H9 (cell line): ENCODE measurements at regions not wholly inside any gene's neighbourhood (a gene's known extent, or its start where the extent isn't known, plus 50 kb on each side); places are given as distances from the start of the nearest gene placed in this dataset.

ENCODE experiments used
- DNase-seq: peaks from one replicate; pipeline ENCODE4 v3.0.0-alpha.2; 2017
- H2AFZ ChIP-seq: one replicate; pipeline ENCODE4 v1.6.1; 2013; ENCODE audit warnings: mild to moderate bottlenecking, low read length, control low read depth, moderate library complexity
- H2AK5ac ChIP-seq: 2 replicates; pipeline ENCODE4 v1.6.1; 2013; ENCODE audit warnings: low read length, control low read depth, mixed read lengths; ENCODE audit not compliant: insufficient read length
- H2BK120ac ChIP-seq: one replicate; pipeline ENCODE4 v1.6.1; 2013; ENCODE audit warnings: low read depth, mild to moderate bottlenecking, low read length, control low read depth, inconsistent platforms; ENCODE audit not compliant: poor library complexity, severe bottlenecking
- H2BK12ac ChIP-seq: 2 replicates; pipeline ENCODE4 v1.6.1; 2013; ENCODE audit warnings: low read length, control low read depth, mixed read lengths, low read depth; ENCODE audit not compliant: insufficient read length
- H2BK15ac ChIP-seq: 2 replicates; pipeline ENCODE4 v1.6.1; 2013; ENCODE audit warnings: low read depth, low read length, control low read depth
- H2BK20ac ChIP-seq: one replicate; pipeline ENCODE4 v1.6.1; 2013; ENCODE audit warnings: low read depth, mild to moderate bottlenecking, low read length, control low read depth, inconsistent platforms; ENCODE audit not compliant: poor library complexity, severe bottlenecking
- H2BK5ac ChIP-seq: 2 replicates; pipeline ENCODE4 v1.6.1; 2013; ENCODE audit warnings: low read length, control low read depth, mixed read lengths; ENCODE audit not compliant: insufficient read length
- H3K14ac ChIP-seq: 2 replicates; pipeline ENCODE4 v1.6.1; 2013; ENCODE audit warnings: low read length, control low read depth; ENCODE audit not compliant: insufficient read depth
- H3K18ac ChIP-seq: 2 replicates; pipeline ENCODE4 v1.6.1; 2013; ENCODE audit warnings: low read depth, mild to moderate bottlenecking, mixed read lengths, low read length, control low read depth; ENCODE audit not compliant: insufficient read length
- H3K23ac ChIP-seq: 2 replicates; pipeline ENCODE4 v1.6.1; 2013; ENCODE audit warnings: low read length, control low read depth, mixed read lengths, low read depth; ENCODE audit not compliant: insufficient read length
- H3K23me2 ChIP-seq: 2 replicates; pipeline ENCODE4 v1.6.1; 2013; ENCODE audit warnings: low read depth, mild to moderate bottlenecking, mixed read lengths, low read length, control low read depth; ENCODE audit not compliant: insufficient read length, poor library complexity, severe bottlenecking
- H3K27ac ChIP-seq: 2 replicates; pipeline ENCODE4 v1.5.1; 2013; ENCODE audit warnings: low read length, control low read depth, mixed read lengths, low read depth; ENCODE audit not compliant: insufficient read length
- H3K27me3 ChIP-seq: 2 replicates; pipeline ENCODE4 v1.6.1; 2013; ENCODE audit warnings: low read length, control low read depth, inconsistent platforms; ENCODE audit not compliant: insufficient read depth
- H3K4ac ChIP-seq: 2 replicates; pipeline ENCODE4 v1.6.1; 2013; ENCODE audit warnings: low read depth, mild to moderate bottlenecking, control low read depth, inconsistent platforms, low read length, moderate library complexity
- H3K4me1 ChIP-seq: 2 replicates; pipeline ENCODE4 v1.6.1; 2013; ENCODE audit warnings: low read length, control low read depth, inconsistent platforms; ENCODE audit not compliant: insufficient read depth
- H3K4me2 ChIP-seq: 2 replicates; pipeline ENCODE4 v1.6.1; 2013; ENCODE audit warnings: low read length, control low read depth, mixed read lengths; ENCODE audit not compliant: insufficient read length, insufficient read depth
- H3K56ac ChIP-seq: 2 replicates; pipeline ENCODE4 v1.6.1; 2013; ENCODE audit warnings: low read depth, mild to moderate bottlenecking, mixed read lengths, low read length, control low read depth; ENCODE audit not compliant: insufficient read length
- H3K79me1 ChIP-seq: 2 replicates; pipeline ENCODE4 v1.6.1; 2013; ENCODE audit warnings: low read depth, mild to moderate bottlenecking, moderate library complexity, low read length, control low read depth, inconsistent platforms; ENCODE audit not compliant: insufficient read depth, poor library complexity, severe bottlenecking
- H3K79me2 ChIP-seq: 2 replicates; pipeline ENCODE4 v1.6.1; 2013; ENCODE audit warnings: low read length, control low read depth, inconsistent platforms; ENCODE audit not compliant: insufficient read depth
- H3K9ac ChIP-seq: 2 replicates; pipeline ENCODE4 v1.6.1; 2013; ENCODE audit warnings: low read length, control low read depth, mixed read lengths; ENCODE audit not compliant: insufficient read length; ENCODE audit errors: extremely low read depth
- H3K9me3 ChIP-seq: one replicate; pipeline ENCODE4 v1.6.1; 2013; ENCODE audit warnings: low read depth, low read length, inconsistent platforms; ENCODE audit not compliant: control insufficient read depth
- H3T11ph ChIP-seq: one replicate; pipeline ENCODE4 v1.6.1; 2013; ENCODE audit warnings: mild to moderate bottlenecking, low read length, control low read depth, inconsistent platforms
- H4K20me1 ChIP-seq: one replicate; pipeline ENCODE4 v1.6.1; 2013; ENCODE audit not compliant: control insufficient read depth, insufficient read length, insufficient read depth
- H4K5ac ChIP-seq: 2 replicates; pipeline ENCODE4 v1.6.1; 2013; ENCODE audit warnings: low read depth, mild to moderate bottlenecking, mixed read lengths, low read length, control low read depth; ENCODE audit not compliant: insufficient read length
- H4K8ac ChIP-seq: replicated peaks from 2 replicates; pipeline ENCODE4 v1.6.1; 2013; ENCODE audit warnings: low read length, control low read depth, mixed read lengths, low read depth; ENCODE audit not compliant: insufficient read length
- H4K91ac ChIP-seq: 2 replicates; pipeline ENCODE4 v1.6.1; 2013; ENCODE audit warnings: low read depth, mild to moderate bottlenecking, moderate library complexity, mixed read lengths, low read length, control low read depth; ENCODE audit not compliant: insufficient read length
- H3K27ac Mint-ChIP-seq, 3 experiments: 2 replicates in 2 of 3; 3 replicates in 1 of 3; pipeline ENCODE4 v1.8.0; 2020 to 2021; ENCODE audit warnings: mixed read lengths in 3 of 3, mild to moderate bottlenecking in 1 of 3, moderate library complexity in 1 of 3
- H3K27me3 Mint-ChIP-seq: 2 replicates; pipeline ENCODE4 v1.8.0; 2021; ENCODE audit warnings: low read depth, mild to moderate bottlenecking, moderate library complexity, mixed read lengths
- H3K36me3 Mint-ChIP-seq, 3 experiments: 2 replicates in 2 of 3; 3 replicates in 1 of 3; pipeline ENCODE4 v1.8.0; 2020 to 2021; ENCODE audit warnings: low read depth in 3 of 3, mixed read lengths in 3 of 3; ENCODE audit not compliant: insufficient read depth in 1 of 3
- H3K4me1 Mint-ChIP-seq, 2 experiments: 2 replicates each; pipeline ENCODE4 v1.8.0; 2020; ENCODE audit warnings: mixed read lengths in 2 of 2
- H3K4me3 Mint-ChIP-seq, 2 experiments: 2 replicates in 1 of 2; 3 replicates in 1 of 2; pipeline ENCODE4 v1.8.0; 2020 to 2021; ENCODE audit warnings: mild to moderate bottlenecking in 2 of 2, mixed read lengths in 2 of 2, moderate library complexity in 1 of 2
- H3K9me3 Mint-ChIP-seq, 2 experiments: 2 replicates in 1 of 2; 3 replicates in 1 of 2; pipeline ENCODE4 v1.8.0; 2020; ENCODE audit warnings: mild to moderate bottlenecking in 2 of 2, mixed read lengths in 2 of 2, moderate library complexity in 1 of 2
- WGBS: extraction: QIAGEN DNeasy Blood & Tissue Kit; methylation state at CpG from one replicate; pipeline ENCODE4 v1.1.7; 2013; ENCODE audit warnings: missing lambda C conversion rate, low lambda C conversion rate, mixed read lengths; ENCODE audit not compliant: insufficient read length; ENCODE audit errors: extremely low coverage; 5-methylcytosine and 5-hydroxymethylcytosine counted together
- TF ChIP-seq, protein P1 (sequence below): fragments of 200-600 bp; sonication (generic); conservative IDR thresholded peaks from 3 replicates; pipeline ENCODE4 v1.8.0; 2021; ENCODE audit warnings: antibody characterized with exemption, mild to moderate bottlenecking

DNA sequence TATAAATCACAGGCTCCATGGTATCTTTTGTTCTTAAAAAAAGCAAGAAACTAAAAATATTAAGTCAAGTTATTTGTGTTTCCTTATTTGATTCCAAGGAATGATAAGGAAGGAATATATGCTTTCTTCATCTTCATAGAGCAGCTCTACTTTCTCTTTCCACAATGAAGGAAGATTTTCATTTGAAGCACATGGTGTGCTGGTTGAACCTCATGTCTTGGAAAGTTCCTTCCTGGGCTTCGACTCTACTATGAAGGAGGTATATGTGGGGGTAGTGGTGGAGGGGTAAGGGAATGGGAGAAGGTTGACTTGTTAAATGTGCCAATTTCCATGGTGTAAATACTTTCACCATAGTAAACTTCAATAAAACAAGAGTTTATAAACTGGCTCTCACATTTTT, 698.0 kb downstream of the CETN3 start:
- H2AK5ac ChIP-seq, result no peak overlapping the region
- H3K27ac Mint-ChIP-seq, result no peak overlapping the region

More for the DNA sequence above, 698.0 kb downstream of the CETN3 start:
- H3K79me1 ChIP-seq, result no peaks in the 10 kb centered on the region
- H3K23me2 ChIP-seq, result no peaks in the 10 kb centered on the region
- H2BK12ac ChIP-seq, result no peak overlapping the region
- no peak overlapping the region for H4K8ac ChIP-seq
- Mint-ChIP-seq H3K27me3 (no peaks in the 10 kb centered on the region), H3K9me3 (0 out of 5 replicates have a peak, but pooled peaks cover 2 to 5% of the 10 kb centered on the region in 2 experiments), H3K4me3 (no peak overlapping the region), H3K4me1 (peaks cover 23 to 29% of the 10 kb centered on the region in 2 experiments), H3K36me3 (peaks cover 0 to 8% (median 0%) of the 10 kb centered on the region in 3 experiments; a peak in 4 of 7 replicates)
- H4K5ac ChIP-seq, result no peak overlapping the region
- no peak overlapping the region for H2BK20ac ChIP-seq
- H2BK5ac ChIP-seq, result no peak overlapping the region
- H3K27ac ChIP-seq, result no peak overlapping the region
- no peak overlapping the region for H4K91ac ChIP-seq
- H3K56ac ChIP-seq, result no peak overlapping the region
- no peaks in the 10 kb centered on the region for H4K20me1 ChIP-seq
- H3K9me3 ChIP-seq, result no peaks in the 10 kb centered on the region
- H2BK120ac ChIP-seq, result no peak overlapping the region
- H3K9ac ChIP-seq, result no peak overlapping the region
- no CpG with 5 or more reads among the region's 1 CpG for WGBS
- no peak overlapping the region for H3K14ac ChIP-seq
- H3T11ph ChIP-seq, result no peak overlapping the region
- no peak overlapping the region for H3K23ac ChIP-seq
- no peak overlapping the region for H3K4ac ChIP-seq
- H3K4me1 ChIP-seq, result peaks cover 3% of the 10 kb centered on the region; the same call in 1 of the 2 replicates
- H3K79me2 ChIP-seq, result no peaks in the 10 kb centered on the region
- H2BK15ac ChIP-seq, result no peak overlapping the region
- no peak overlapping the region for H2AFZ ChIP-seq
- H3K18ac ChIP-seq, result no peak overlapping the region
- TF ChIP-seq, protein P1, sequence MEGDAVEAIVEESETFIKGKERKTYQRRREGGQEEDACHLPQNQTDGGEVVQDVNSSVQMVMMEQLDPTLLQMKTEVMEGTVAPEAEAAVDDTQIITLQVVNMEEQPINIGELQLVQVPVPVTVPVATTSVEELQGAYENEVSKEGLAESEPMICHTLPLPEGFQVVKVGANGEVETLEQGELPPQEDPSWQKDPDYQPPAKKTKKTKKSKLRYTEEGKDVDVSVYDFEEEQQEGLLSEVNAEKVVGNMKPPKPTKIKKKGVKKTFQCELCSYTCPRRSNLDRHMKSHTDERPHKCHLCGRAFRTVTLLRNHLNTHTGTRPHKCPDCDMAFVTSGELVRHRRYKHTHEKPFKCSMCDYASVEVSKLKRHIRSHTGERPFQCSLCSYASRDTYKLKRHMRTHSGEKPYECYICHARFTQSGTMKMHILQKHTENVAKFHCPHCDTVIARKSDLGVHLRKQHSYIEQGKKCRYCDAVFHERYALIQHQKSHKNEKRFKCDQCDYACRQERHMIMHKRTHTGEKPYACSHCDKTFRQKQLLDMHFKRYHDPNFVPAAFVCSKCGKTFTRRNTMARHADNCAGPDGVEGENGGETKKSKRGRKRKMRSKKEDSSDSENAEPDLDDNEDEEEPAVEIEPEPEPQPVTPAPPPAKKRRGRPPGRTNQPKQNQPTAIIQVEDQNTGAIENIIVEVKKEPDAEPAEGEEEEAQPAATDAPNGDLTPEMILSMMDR, result no peak
- no peaks in the 10 kb centered on the region for H3K27me3 ChIP-seq
- no peak overlapping the region for H3K4me2 ChIP-seq
- no peak for DNase-seq
